ENCODE measurements at regions not wholly inside any gene's neighbourhood (a gene's known extent, or its start where the extent isn't known, plus 50 kb on each side); places are given as distances from the start of the nearest gene placed in this dataset.

DNA sequence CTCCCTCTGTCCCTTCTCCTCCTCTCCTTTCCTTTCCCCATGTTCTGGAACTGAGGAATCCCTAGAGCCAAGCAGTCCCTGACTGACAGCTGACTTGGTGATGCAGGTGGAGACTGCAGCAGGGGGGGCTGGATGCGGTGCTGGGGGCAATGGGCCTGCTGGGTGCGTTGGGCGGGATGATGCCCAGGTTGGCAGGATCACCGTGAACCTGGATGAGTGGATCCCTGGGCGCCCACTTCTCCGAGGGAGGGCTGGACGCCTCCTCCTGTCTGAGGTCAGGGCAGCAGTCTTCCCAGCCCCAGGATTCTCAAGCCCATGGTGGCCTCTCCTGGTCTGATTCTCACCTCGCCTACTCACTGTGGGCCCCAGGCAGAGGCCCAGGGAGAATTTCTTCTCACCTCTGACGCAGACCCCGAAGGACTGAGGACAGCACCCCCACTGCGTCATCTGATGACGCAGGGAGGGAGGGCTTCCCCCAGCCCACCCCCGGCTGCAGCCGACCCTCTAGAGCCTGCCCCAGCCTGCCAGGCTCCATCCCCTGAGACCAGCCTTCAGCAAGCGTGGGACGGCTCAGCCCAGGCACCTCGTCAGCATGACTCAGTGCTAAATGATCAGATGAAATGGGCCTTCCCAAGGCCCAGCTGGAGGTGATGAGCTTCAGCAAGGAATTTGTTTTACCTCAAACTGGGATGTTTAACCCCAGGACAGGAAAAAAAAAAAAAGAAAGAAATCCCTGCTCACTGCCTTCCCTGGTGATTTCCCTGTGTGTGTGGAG lies 188.0 kb upstream of the TNRC6C start:
- ChIA-PET POLR2A (ENCODE audit: unreplicated experiment) (interaction anchor here (0.6 kb wide), 1 partner anchor 8 kb away, joined by 3 read pairs; no protein-coding TSS in a partner anchor), CTCF (interaction anchor here (0.6 kb wide), 1 partner anchor 186 kb away, joined by 3 read pairs; no protein-coding TSS in a partner anchor)
- no TSS peak for BruUV-seq (replicated peaks)
- Histone ChIP-seq H3K4me3 (ENCODE audit: low read length) (no peak overlapping the region), H3K27ac (ENCODE audit: low read length) (no peak overlapping the region), H3K9me3 (ENCODE audit: low read length) (no peaks in the 10 kb centered on the region), H3K4me1 (ENCODE audit: insufficient read depth, low read length) (no peaks in the 10 kb centered on the region), H3K79me2 (ENCODE audit: low read length) (no peaks in the 10 kb centered on the region), H3K36me3 (ENCODE audit: low read depth, low read length) (no peaks in the 10 kb centered on the region), H3K9ac (ENCODE audit: low read length) (no peak overlapping the region), H4K20me1 (ENCODE audit: low read length) (no peaks in the 10 kb centered on the region), H2AFZ (ENCODE audit: low read length) (no peak overlapping the region), H3F3A (ENCODE audit: low read length, unreplicated experiment) (no peaks in the 10 kb centered on the region), H3K4me2 (ENCODE audit: low read length) (no peak overlapping the region), H3K9me2 (replicated peaks; ENCODE audit: low read length) (no peaks in the 10 kb centered on the region), H3K27me3 (ENCODE audit: low read length) (peaks cover 44% of the 10 kb centered on the region)
- no peak for ATAC-seq
- TF ChIP-seq EZH2 (IDR thresholded peaks at IDR 0.05; ENCODE audit: low read length, unreplicated experiment), result no peak
- no peak for TF ChIP-seq EZH2phosphoT487 (IDR thresholded peaks at IDR 0.05; ENCODE audit: borderline replicate concordance, low read length)
- no peak for TF ChIP-seq CTCF (conservative IDR thresholded peaks at IDR 0.05; ENCODE audit: low read depth, low read length)
- DNase-seq, result no peak
- intact Hi-C loops (cut with micrococcal nuclease), result no loop called here

- BruUV-seq (replicated peaks), result no TSS peak
- no peaks in the 10 kb centered on the region for H3F3A ChIP-seq (ENCODE audit: low read length, unreplicated experiment)
- no peaks in the 10 kb centered on the region for H3K79me2 ChIP-seq (ENCODE audit: low read length)
- ATAC-seq (no peak), DNase-seq (no peak)
- no peaks in the 10 kb centered on the region for H3K4me1 ChIP-seq (ENCODE audit: insufficient read depth, low read length)
- H3K4me3 ChIP-seq (ENCODE audit: low read length), result no peak overlapping the region
- H3K27me3 ChIP-seq (ENCODE audit: low read length), result peaks cover 41% of the 10 kb centered on the region
- no peaks in the 10 kb centered on the region for H3K36me3 ChIP-seq (ENCODE audit: low read depth, low read length)
- ChIA-PET CTCF (interaction anchor here (0.6 kb wide), 1 partner anchor 185 kb away, joined by 3 read pairs; no protein-coding TSS in a partner anchor), POLR2A (ENCODE audit: unreplicated experiment) (no interaction called here)
- no peak overlapping the region for H2AFZ ChIP-seq (ENCODE audit: low read length)
- no peak overlapping the region for H3K27ac ChIP-seq (ENCODE audit: low read length)
- no peaks in the 10 kb centered on the region for H3K9me2 ChIP-seq (replicated peaks; ENCODE audit: low read length)
- no peak overlapping the region for H3K9ac ChIP-seq (ENCODE audit: low read length)
- H3K4me2 ChIP-seq (ENCODE audit: low read length), result no peak overlapping the region
- H3K9me3 ChIP-seq (ENCODE audit: low read length), result no peaks in the 10 kb centered on the region
- intact Hi-C loops (cut with micrococcal nuclease), result no loop called here
- TF ChIP-seq CTCF (conservative IDR thresholded peaks at IDR 0.05; ENCODE audit: low read depth, low read length) (no peak), EZH2phosphoT487 (IDR thresholded peaks at IDR 0.05; ENCODE audit: borderline replicate concordance, low read length) (no peak), EZH2 (IDR thresholded peaks at IDR 0.05; ENCODE audit: low read length, unreplicated experiment) (no peak)
- no peaks in the 10 kb centered on the region for H4K20me1 ChIP-seq (ENCODE audit: low read length)
Measured at GRCh38 chr17:77771145-77771544, 187.4 kb upstream of the TNRC6C start.

DNA sequence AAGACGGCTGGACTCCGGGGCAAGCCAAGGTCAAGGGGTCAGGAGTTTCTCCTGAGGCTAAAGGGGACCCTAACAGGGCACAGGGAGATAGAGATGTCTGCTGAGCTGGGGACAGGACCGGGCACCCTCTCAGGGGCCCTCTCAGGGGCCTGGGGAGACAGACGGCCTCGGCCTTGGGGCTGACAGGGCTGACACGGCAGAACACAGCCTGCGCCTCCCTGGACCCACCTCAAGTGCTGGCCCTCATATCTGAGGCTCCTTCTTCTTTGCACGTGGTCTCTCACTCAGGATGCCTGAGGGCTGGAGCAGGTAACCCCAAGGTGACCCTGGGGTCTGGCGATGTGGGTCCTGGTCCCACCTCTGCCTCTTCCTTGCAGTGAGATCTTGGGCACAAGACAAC lies 186.9 kb upstream of the TNRC6C start:
- CTCF ChIA-PET, result no interaction called here
- DNase-seq, result no peak
- no peaks in the 10 kb centered on the region for H3K36me3 ChIP-seq (ENCODE audit: low read depth, low read length)

More for the DNA sequence above, 186.9 kb upstream of the TNRC6C start:
- POLR2A ChIA-PET (ENCODE audit: unreplicated experiment), result no interaction called here
- no peak overlapping the region for H2AFZ ChIP-seq (ENCODE audit: low read length)
- peaks cover 38% of the 10 kb centered on the region for H3K27me3 ChIP-seq (ENCODE audit: low read length)
- TF ChIP-seq CTCF (conservative IDR thresholded peaks at IDR 0.05; ENCODE audit: low read depth, low read length) (no peak), EZH2phosphoT487 (IDR thresholded peaks at IDR 0.05; ENCODE audit: borderline replicate concordance, low read length) (no peak), EZH2 (IDR thresholded peaks at IDR 0.05; ENCODE audit: low read length, unreplicated experiment) (no peak)
- BruUV-seq (replicated peaks), result no TSS peak
- H4K20me1 ChIP-seq (ENCODE audit: low read length), result no peaks in the 10 kb centered on the region
- H3K79me2 ChIP-seq (ENCODE audit: low read length), result no peaks in the 10 kb centered on the region
- no peak for ATAC-seq
- intact Hi-C loops (cut with micrococcal nuclease), result no loop called here
- H3K9me2 ChIP-seq (replicated peaks; ENCODE audit: low read length), result no peaks in the 10 kb centered on the region
- H3F3A ChIP-seq (ENCODE audit: low read length, unreplicated experiment), result no peaks in the 10 kb centered on the region
- no peaks in the 10 kb centered on the region for H3K9me3 ChIP-seq (ENCODE audit: low read length)
- no peak overlapping the region for H3K9ac ChIP-seq (ENCODE audit: low read length)
- H3K27ac ChIP-seq (ENCODE audit: low read length), result no peak overlapping the region
- no peaks in the 10 kb centered on the region for H3K4me1 ChIP-seq (ENCODE audit: insufficient read depth, low read length)
- no peak overlapping the region for H3K4me3 ChIP-seq (ENCODE audit: low read length)
- H3K4me2 ChIP-seq (ENCODE audit: low read length), result no peak overlapping the region

Data from PC-3 (cell line).